ENCODE measurements at regions not wholly inside any gene's neighbourhood (a gene's known extent, or its start where the extent isn't known, plus 50 kb on each side); places are given as distances from the start of the nearest gene placed in this dataset.

DNA sequence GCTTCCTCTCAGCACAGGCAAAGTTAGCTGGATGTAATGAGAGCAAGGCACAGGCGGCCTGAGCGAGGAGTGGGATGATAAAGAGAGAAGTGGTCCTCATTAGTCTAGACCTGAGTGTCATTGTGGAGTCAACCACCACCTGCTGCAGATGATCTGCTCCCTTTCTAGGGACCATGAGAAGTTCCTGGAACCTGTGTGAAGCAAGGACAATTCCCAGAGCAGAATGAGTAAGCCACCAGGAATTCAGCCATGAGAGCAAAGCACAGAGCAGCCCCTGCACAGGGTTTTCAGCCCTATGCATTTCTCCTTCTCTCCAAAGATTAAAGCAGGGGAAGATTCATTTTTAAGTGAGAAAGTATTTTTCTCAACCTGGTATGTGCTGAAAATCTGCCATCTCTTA, 146.8 kb upstream of the SPEF2 start:
- Histone ChIP-seq H3K4me3 (no peak overlapping the region), H3K27me3 (no peaks in the 10 kb centered on the region), H3K27ac (no peak overlapping the region), H3K4me1 (no peaks in the 10 kb centered on the region), H3K9me3 (no peaks in the 10 kb centered on the region), H3K36me3 (no peaks in the 10 kb centered on the region)
- TF ChIP-seq, protein P1, sequence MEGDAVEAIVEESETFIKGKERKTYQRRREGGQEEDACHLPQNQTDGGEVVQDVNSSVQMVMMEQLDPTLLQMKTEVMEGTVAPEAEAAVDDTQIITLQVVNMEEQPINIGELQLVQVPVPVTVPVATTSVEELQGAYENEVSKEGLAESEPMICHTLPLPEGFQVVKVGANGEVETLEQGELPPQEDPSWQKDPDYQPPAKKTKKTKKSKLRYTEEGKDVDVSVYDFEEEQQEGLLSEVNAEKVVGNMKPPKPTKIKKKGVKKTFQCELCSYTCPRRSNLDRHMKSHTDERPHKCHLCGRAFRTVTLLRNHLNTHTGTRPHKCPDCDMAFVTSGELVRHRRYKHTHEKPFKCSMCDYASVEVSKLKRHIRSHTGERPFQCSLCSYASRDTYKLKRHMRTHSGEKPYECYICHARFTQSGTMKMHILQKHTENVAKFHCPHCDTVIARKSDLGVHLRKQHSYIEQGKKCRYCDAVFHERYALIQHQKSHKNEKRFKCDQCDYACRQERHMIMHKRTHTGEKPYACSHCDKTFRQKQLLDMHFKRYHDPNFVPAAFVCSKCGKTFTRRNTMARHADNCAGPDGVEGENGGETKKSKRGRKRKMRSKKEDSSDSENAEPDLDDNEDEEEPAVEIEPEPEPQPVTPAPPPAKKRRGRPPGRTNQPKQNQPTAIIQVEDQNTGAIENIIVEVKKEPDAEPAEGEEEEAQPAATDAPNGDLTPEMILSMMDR (IDR thresholded peaks at IDR 0.05), result no peak
- TF ChIP-seq POLR2A (IDR thresholded peaks at IDR 0.05), result no peak
- DNase-seq (no peak), ATAC-seq (peak in 1 of 4 donors; percentile 97)
- WGBS (ENCODE audit: insufficient coverage, low coverage, low lambda C conversion rate, missing lambda C conversion rate), result 100% methylated on average over 2 of the region's 2 CpGs
- intact Hi-C loops (cut with DNase I), result no loop called here

DNA sequence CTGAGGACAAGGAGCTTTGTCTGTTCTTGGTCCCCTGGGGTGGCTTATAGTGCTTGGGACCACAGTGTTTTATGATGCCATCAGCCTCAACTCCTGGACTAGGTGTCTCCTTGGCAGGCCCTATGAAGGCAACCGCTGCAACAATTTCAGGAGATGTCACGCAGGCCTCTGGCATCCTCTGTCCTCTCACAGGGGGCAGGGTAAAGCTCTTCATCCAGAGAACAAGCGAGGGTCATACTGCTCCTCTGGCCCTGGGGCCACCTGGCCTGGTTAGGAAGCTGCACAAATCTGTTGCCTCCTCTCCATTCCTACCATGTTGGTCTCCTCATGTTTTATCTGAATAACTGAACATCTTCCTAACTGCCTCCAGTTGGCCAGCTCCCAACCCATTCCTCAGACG, 148.9 kb upstream of the SPEF2 start:
- ATAC-seq (no peak), DNase-seq (no peak)
- H3K27me3 ChIP-seq, result no peaks in the 10 kb centered on the region
- H3K4me3 ChIP-seq, result no peak overlapping the region
- no peaks in the 10 kb centered on the region for H3K4me1 ChIP-seq
- no peak overlapping the region for H3K27ac ChIP-seq
- H3K36me3 ChIP-seq, result no peaks in the 10 kb centered on the region
- TF ChIP-seq, protein P1 (IDR thresholded peaks at IDR 0.05), result no peak
- no peak for TF ChIP-seq POLR2A (IDR thresholded peaks at IDR 0.05)
- intact Hi-C loops (cut with DNase I), result no loop called here
- 45% methylated on average over 1 of the region's 4 CpGs for WGBS (ENCODE audit: insufficient coverage, low coverage, low lambda C conversion rate, missing lambda C conversion rate)
- no peaks in the 10 kb centered on the region for H3K9me3 ChIP-seq

DNA sequence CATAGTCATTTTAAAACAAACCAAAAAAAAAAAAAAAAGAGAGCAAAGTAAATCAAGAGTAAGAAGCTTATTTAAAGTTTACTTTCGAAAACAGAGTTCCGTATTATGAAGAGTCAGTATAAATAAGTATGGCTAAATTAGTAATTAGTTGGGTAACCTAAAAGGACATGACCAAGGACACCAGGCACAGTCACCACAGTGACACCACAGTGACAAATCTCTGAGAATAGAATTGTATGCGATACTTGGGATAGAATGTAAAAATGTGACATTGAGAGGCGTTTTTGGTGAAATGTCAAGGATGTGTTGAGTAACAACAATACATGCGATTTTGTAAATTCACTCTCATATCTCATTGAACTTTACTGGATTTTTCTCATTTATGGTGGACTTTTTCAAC, 150.9 kb upstream of the SPEF2 start:
- H3K4me1 ChIP-seq, result no peaks in the 10 kb centered on the region
- H3K27ac ChIP-seq, result no peak overlapping the region
- WGBS (ENCODE audit: insufficient coverage, low coverage, low lambda C conversion rate, missing lambda C conversion rate), result 93% methylated on average over 5 of the region's 5 CpGs
- intact Hi-C loops (cut with DNase I), result no loop called here
- no peak for ATAC-seq
- no peak overlapping the region for H3K4me3 ChIP-seq
- no peak for DNase-seq
- H3K27me3 ChIP-seq, result no peaks in the 10 kb centered on the region
- TF ChIP-seq, protein P1 (IDR thresholded peaks at IDR 0.05), result no peak
- TF ChIP-seq POLR2A (IDR thresholded peaks at IDR 0.05), result no peak
- no peaks in the 10 kb centered on the region for H3K36me3 ChIP-seq
- H3K9me3 ChIP-seq, result no peaks in the 10 kb centered on the region

DNA sequence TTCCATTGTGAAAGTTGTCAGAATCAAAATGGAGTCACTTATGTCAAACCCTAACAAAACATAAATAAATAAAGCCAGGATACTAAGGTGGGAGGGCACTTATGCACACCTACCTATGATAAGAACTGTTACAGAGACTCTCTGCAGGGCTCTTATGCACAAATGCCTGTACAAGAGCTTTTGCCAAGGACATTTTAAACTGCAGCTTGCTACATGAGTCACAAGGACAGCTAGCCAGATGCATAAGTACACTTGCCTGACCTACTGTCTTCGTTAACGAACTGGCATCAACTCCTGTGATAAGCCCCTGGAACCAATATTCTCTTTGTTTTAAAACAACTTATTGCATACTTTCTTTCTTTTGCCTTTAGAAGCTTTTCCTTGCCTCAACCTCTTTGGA, 152.9 kb upstream of the SPEF2 start:
- 96% methylated on average over 2 of the region's 2 CpGs for WGBS (ENCODE audit: insufficient coverage, low coverage, low lambda C conversion rate, missing lambda C conversion rate)
- H3K27me3 ChIP-seq, result no peaks in the 10 kb centered on the region
- no peak overlapping the region for H3K27ac ChIP-seq
- no peak for DNase-seq
- intact Hi-C loops (cut with DNase I), result no loop called here
- no peaks in the 10 kb centered on the region for H3K4me1 ChIP-seq
- no peak for ATAC-seq
- H3K36me3 ChIP-seq, result no peaks in the 10 kb centered on the region
- no peaks in the 10 kb centered on the region for H3K9me3 ChIP-seq
- no peak for TF ChIP-seq POLR2A (IDR thresholded peaks at IDR 0.05)
- TF ChIP-seq, protein P1 (IDR thresholded peaks at IDR 0.05), result no peak
- H3K4me3 ChIP-seq, result no peak overlapping the region

DNA sequence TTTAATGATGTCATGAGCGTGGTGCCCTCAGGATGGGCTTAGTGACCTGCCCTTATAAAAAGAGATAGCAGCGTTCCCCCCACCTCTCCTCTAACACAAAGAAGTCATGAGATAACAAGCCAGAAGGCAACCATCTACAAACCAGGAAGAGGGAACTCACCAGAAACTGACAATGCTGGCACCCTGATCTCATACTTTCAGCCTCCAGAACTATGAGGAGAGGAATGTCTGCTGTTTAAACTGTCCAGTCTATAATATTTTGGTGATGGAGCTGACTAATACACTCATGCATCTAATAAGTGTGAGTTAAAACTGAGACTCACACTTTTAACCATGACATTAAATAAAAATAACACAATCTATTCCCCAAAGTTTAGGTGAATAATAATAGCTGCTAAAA, 156.1 kb upstream of the SPEF2 start:
- ATAC-seq, result no peak
- Histone ChIP-seq H3K9me3 (no peaks in the 10 kb centered on the region), H3K36me3 (no peaks in the 10 kb centered on the region), H3K4me3 (no peak overlapping the region), H3K27ac (no peak overlapping the region), H3K4me1 (peaks cover 0 to 19% (median 5%) of the 10 kb centered on the region in 4 donors), H3K27me3 (no peaks in the 10 kb centered on the region)
- intact Hi-C loops (cut with DNase I), result no loop called here
- WGBS (ENCODE audit: insufficient coverage, low coverage, low lambda C conversion rate, missing lambda C conversion rate), result 77% methylated on average over 2 of the region's 2 CpGs
- TF ChIP-seq POLR2A (IDR thresholded peaks at IDR 0.05), result no peak
- TF ChIP-seq, protein P1 (IDR thresholded peaks at IDR 0.05), result no peak
- no peak for DNase-seq
